ENCODE measurements at regions not wholly inside any gene's neighbourhood (a gene's known extent, or its start where the extent isn't known, plus 50 kb on each side); places are given as distances from the start of the nearest gene placed in this dataset.

DNA sequence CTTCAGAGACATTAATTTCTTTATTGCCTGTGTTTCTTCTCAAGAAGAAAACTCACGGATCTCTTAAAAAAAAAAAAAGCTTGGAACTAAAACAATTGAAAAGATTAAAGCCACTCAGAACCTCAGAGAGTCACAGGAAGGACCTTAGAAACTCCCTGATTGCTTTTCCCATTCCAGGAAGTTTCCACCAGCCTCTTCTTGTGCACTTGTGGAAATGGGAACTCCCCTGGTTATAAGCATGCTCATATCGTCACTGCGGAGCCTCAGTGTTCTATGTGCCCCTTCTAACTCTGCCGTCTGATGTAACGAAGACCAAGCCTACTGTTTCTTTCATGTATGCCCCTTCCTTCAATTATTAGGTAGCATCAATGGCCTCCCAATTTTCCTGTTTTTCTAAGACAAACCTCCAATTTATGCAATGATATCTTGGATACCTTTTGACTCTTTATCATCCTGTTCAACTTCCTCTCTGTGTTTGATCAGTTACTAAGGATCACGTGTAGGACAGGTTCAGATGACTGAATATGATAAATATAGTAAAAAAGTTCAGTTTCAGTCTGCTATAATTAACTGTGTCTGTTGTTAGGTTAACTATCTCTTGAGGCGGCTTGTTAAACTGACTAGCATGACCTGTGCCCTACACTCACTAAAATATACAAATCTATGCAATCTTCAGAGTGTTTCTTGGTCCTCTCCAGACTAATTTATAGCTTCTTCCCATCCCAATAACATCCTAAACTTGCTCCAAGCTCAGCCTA lies 593.7 kb upstream of the CHAC2 start:
- no peaks in the 10 kb centered on the region for H3K9me3 ChIP-seq
- H3K36me3 ChIP-seq = no peaks in the 10 kb centered on the region
- WGBS, 3 donors = 78 to 84% (median 82%) methylated on average over 7 of the region's 7 CpGs
- TF ChIP-seq EP300 (IDR thresholded peaks at IDR 0.05) (no peak), POLR2A (IDR thresholded peaks at IDR 0.05) (no peak)
- TF ChIP-seq, protein P1, sequence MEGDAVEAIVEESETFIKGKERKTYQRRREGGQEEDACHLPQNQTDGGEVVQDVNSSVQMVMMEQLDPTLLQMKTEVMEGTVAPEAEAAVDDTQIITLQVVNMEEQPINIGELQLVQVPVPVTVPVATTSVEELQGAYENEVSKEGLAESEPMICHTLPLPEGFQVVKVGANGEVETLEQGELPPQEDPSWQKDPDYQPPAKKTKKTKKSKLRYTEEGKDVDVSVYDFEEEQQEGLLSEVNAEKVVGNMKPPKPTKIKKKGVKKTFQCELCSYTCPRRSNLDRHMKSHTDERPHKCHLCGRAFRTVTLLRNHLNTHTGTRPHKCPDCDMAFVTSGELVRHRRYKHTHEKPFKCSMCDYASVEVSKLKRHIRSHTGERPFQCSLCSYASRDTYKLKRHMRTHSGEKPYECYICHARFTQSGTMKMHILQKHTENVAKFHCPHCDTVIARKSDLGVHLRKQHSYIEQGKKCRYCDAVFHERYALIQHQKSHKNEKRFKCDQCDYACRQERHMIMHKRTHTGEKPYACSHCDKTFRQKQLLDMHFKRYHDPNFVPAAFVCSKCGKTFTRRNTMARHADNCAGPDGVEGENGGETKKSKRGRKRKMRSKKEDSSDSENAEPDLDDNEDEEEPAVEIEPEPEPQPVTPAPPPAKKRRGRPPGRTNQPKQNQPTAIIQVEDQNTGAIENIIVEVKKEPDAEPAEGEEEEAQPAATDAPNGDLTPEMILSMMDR (IDR thresholded peaks at IDR 0.05) = no peak
- DNase-seq = no peak
- H3K27me3 ChIP-seq = no peaks in the 10 kb centered on the region
- peaks cover 2% of the 10 kb centered on the region for H3K4me1 ChIP-seq (ENCODE audit: insufficient read depth)
- intact Hi-C loops (cut with DNase I) = no loop called here
- no peak overlapping the region for H3K27ac ChIP-seq
- H3K4me3 ChIP-seq = no peak overlapping the region

DNA sequence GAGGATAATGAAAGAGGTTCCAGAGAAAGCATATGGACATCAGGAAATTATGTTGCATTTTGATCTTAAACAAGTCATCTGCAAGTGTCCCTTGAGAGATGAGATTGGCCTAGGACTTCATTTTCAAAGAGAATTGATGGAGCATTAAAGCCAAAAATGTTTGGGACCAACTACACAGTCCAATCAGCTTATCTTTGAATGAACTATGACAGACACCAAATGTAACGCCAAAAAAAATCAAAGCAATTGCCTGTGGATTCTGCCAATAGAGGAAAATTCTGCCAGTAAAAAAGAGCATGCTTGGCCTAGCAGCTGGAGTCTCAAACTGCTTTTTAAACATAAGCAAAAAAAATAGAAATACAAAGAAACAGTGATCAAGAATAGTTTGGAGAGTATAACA lies 594.5 kb upstream of the CHAC2 start:
- no peaks in the 10 kb centered on the region for H3K36me3 ChIP-seq
- TF ChIP-seq EP300 (IDR thresholded peaks at IDR 0.05) (no peak), POLR2A (IDR thresholded peaks at IDR 0.05) (no peak)
- TF ChIP-seq, protein P1 (IDR thresholded peaks at IDR 0.05) = no peak
- H3K4me1 ChIP-seq (ENCODE audit: insufficient read depth) = peaks cover 2% of the 10 kb centered on the region
- 7 to 21% (median 8%) methylated on average over 1 of the region's 1 CpG for WGBS, 3 donors
- DNase-seq = no peak
- intact Hi-C loops (cut with DNase I) = no loop called here
- no peaks in the 10 kb centered on the region for H3K9me3 ChIP-seq
- H3K27me3 ChIP-seq = no peaks in the 10 kb centered on the region
- no peak overlapping the region for H3K27ac ChIP-seq
- H3K4me3 ChIP-seq = no peak overlapping the region

- intact Hi-C loops (cut with DNase I) = no loop called here
- Histone ChIP-seq H3K4me3 (no peak overlapping the region), H3K4me1 (ENCODE audit: insufficient read depth) (peaks cover 2% of the 10 kb centered on the region), H3K36me3 (no peaks in the 10 kb centered on the region), H3K27ac (no peak overlapping the region), H3K9me3 (no peaks in the 10 kb centered on the region), H3K27me3 (no peaks in the 10 kb centered on the region)
- WGBS, 3 donors = 6 to 22% (median 6%) methylated on average over 2 of the region's 2 CpGs
- DNase-seq = no peak
- TF ChIP-seq, protein P1 (IDR thresholded peaks at IDR 0.05) = no peak
- TF ChIP-seq EP300 (IDR thresholded peaks at IDR 0.05) (no peak), POLR2A (IDR thresholded peaks at IDR 0.05) (no peak)
Measured at GRCh38 chr2:53170466-53170865, 597.1 kb upstream of the CHAC2 start.

DNA sequence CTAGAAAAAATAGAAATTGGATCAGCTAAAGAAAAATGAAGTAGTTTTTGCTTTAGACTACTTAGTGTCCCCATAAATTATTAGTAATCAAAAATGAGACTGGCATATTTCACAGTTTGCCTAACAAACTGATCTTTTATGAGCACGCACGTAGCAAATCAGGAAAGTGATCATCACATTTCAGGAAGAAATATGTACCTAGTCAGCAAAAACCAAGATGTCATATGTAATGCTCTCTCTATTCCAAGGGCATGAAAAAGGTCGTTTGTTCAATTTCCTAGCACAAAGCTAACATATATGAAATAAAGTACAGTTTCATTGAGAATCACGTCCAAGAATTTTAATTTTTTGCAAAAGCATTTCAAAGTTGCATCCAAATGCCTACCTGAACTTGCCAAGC lies 600.4 kb upstream of the CHAC2 start:
- no peaks in the 10 kb centered on the region for H3K36me3 ChIP-seq
- intact Hi-C loops (cut with DNase I) = no loop called here
- WGBS, 3 donors = 89 to 90% (median 90%) methylated on average over 4 of the region's 4 CpGs
- no peaks in the 10 kb centered on the region for H3K9me3 ChIP-seq
- no peaks in the 10 kb centered on the region for H3K27me3 ChIP-seq
- no peak overlapping the region for H3K4me3 ChIP-seq
- no peak for TF ChIP-seq EP300 (IDR thresholded peaks at IDR 0.05)
- TF ChIP-seq, protein P1 (IDR thresholded peaks at IDR 0.05) = no peak
- TF ChIP-seq POLR2A (IDR thresholded peaks at IDR 0.05) = no peak
- no peak overlapping the region for H3K27ac ChIP-seq
- no peak for DNase-seq
- H3K4me1 ChIP-seq (ENCODE audit: insufficient read depth) = peaks cover 2% of the 10 kb centered on the region
